ENCODE measurements at regions not wholly inside any gene's neighbourhood (a gene's known extent, or its start where the extent isn't known, plus 50 kb on each side); places are given as distances from the start of the nearest gene placed in this dataset.

DNA sequence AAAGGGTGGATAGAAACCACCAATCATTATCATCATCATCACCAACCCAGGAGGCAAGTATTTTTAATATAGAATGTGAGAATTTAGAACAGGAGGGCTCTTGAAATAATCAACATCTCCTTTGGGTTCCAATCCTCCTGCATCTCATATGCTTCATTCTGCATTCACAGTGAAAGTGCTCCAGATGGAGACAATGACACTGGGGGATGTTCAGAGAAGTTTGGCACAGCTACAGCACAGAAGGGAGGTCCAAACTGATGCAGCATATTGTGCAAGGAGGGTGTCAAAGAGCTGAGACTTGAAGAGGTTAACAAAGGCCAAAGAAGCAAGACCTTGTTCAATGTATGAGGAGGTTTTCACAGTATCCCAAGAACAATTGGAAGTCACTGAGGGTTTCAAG, 767.1 kb downstream of the NTRK3 start:
- TF ChIP-seq, protein P1, sequence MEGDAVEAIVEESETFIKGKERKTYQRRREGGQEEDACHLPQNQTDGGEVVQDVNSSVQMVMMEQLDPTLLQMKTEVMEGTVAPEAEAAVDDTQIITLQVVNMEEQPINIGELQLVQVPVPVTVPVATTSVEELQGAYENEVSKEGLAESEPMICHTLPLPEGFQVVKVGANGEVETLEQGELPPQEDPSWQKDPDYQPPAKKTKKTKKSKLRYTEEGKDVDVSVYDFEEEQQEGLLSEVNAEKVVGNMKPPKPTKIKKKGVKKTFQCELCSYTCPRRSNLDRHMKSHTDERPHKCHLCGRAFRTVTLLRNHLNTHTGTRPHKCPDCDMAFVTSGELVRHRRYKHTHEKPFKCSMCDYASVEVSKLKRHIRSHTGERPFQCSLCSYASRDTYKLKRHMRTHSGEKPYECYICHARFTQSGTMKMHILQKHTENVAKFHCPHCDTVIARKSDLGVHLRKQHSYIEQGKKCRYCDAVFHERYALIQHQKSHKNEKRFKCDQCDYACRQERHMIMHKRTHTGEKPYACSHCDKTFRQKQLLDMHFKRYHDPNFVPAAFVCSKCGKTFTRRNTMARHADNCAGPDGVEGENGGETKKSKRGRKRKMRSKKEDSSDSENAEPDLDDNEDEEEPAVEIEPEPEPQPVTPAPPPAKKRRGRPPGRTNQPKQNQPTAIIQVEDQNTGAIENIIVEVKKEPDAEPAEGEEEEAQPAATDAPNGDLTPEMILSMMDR (conservative IDR thresholded peaks at IDR 0.05), result no peak
- TF ChIP-seq EZH2 (IDR thresholded peaks at IDR 0.05; ENCODE audit: low read depth), result no peak

Data from PC-9 (cell line).